WTC11 (cell line): ENCODE measurements at regions not wholly inside any gene's neighbourhood (a gene's known extent, or its start where the extent isn't known, plus 50 kb on each side); places are given as distances from the start of the nearest gene placed in this dataset.

Experiments used
- ATAC-seq: fragments of 200-7000 bp; cut with Tn5 transposase; 2 replicates; pipeline ENCODE4 v1.10.0; 2021; ENCODE audit warnings: mild to moderate bottlenecking, moderate library complexity
- CTCF ChIA-PET: fragments of 300-600 bp; sonication (Branson Sonifier 250); formaldehyde crosslinking; loops from one replicate; lab custom pipeline; 2021; ENCODE audit warnings: antibody characterized with exemption; lab: Charles Lee
- POLR2A ChIA-PET: fragments of 350-600 bp; sonication (Branson Sonifier 250); formaldehyde crosslinking; loops from one replicate; lab custom pipeline; 2021; ENCODE audit warnings: antibody characterized with exemption; lab: Charles Lee
- DNase-seq: peaks from one replicate; pipeline ENCODE4 v3.0.0; 2021; ENCODE audit warnings: low spot score
- H3K27ac Mint-ChIP-seq: 2 replicates; pipeline ENCODE4 v1.8.0; 2021; ENCODE audit warnings: mixed read lengths
- H3K27me3 Mint-ChIP-seq: 2 replicates; pipeline ENCODE4 v1.8.0; 2021; ENCODE audit warnings: low read depth, mild to moderate bottlenecking, moderate library complexity, mixed read lengths
- H3K36me3 Mint-ChIP-seq: 2 replicates; pipeline ENCODE4 v1.8.0; 2021; ENCODE audit warnings: mixed read lengths
- H3K4me1 Mint-ChIP-seq: 2 replicates; pipeline ENCODE4 v1.8.0; 2022; ENCODE audit warnings: mixed read lengths
- H3K4me3 Mint-ChIP-seq: 2 replicates; pipeline ENCODE4 v1.8.0; 2021; ENCODE audit warnings: mild to moderate bottlenecking, moderate library complexity, mixed read lengths
- H3K9me3 Mint-ChIP-seq: 2 replicates; pipeline ENCODE4 v1.8.0; 2021; ENCODE audit warnings: mixed read lengths
- ATF2 ChIP-seq: sonication (generic); formaldehyde crosslinking; IDR thresholded peaks from 2 replicates; pipeline ENCODE4 v1.8.1; 2022; ENCODE audit warnings: low read depth, missing genetic modification reagents, borderline replicate concordance
- CBFB ChIP-seq: sonication (generic); formaldehyde crosslinking; IDR thresholded peaks from 2 replicates; pipeline ENCODE4 v1.8.1; 2022; ENCODE audit warnings: mild to moderate bottlenecking, low read depth, missing genetic modification reagents
- CTCF ChIP-seq: fragments of 200-600 bp; IDR thresholded peaks from 2 replicates; pipeline ENCODE4 v1.8.0; 2022; ENCODE audit warnings: antibody characterized with exemption
- ELF4 ChIP-seq: sonication (generic); formaldehyde crosslinking; IDR thresholded peaks from 2 replicates; pipeline ENCODE4 v1.8.1; 2022; ENCODE audit warnings: low read depth, mild to moderate bottlenecking, moderate library complexity, missing genetic modification reagents
- ESRRA ChIP-seq: sonication (generic); formaldehyde crosslinking; IDR thresholded peaks from 2 replicates; pipeline ENCODE4 v1.8.1; 2022; ENCODE audit warnings: mild to moderate bottlenecking, missing genetic modification reagents, borderline replicate concordance
- FOXP1 ChIP-seq: sonication (generic); formaldehyde crosslinking; IDR thresholded peaks from 2 replicates; pipeline ENCODE4 v1.8.0; 2022; ENCODE audit warnings: missing genetic modification reagents, mild to moderate bottlenecking, moderate library complexity, borderline replicate concordance
- FOXP4 ChIP-seq: sonication (generic); formaldehyde crosslinking; IDR thresholded peaks from 2 replicates; pipeline ENCODE4 v1.8.0; 2022; ENCODE audit warnings: mild to moderate bottlenecking, missing genetic modification reagents
- GRHL2 ChIP-seq: fragments of 250-450 bp; sonication (Bioruptor Pico); IDR thresholded peaks from 2 replicates; pipeline ENCODE4 v1.8.0; 2022; ENCODE audit warnings: mild to moderate bottlenecking, moderate library complexity; ENCODE audit not compliant: insufficient replicate concordance, severe bottlenecking
- GTF2I ChIP-seq: fragments of 250-450 bp; sonication (Bioruptor Pico); conservative IDR thresholded peaks from 2 replicates; pipeline ENCODE4 v1.4.0; 2021; ENCODE audit warnings: mild to moderate bottlenecking
- HMGA2 ChIP-seq: fragments of 250-450 bp; sonication (Bioruptor Pico); IDR thresholded peaks from 2 replicates; pipeline ENCODE4 v1.4.0; 2021; ENCODE audit warnings: mild to moderate bottlenecking, moderate library complexity
- NR1H2 ChIP-seq: sonication (generic); formaldehyde crosslinking; IDR thresholded peaks from 2 replicates; pipeline ENCODE4 v1.9.0; 2021; ENCODE audit warnings: mild to moderate bottlenecking, moderate library complexity, missing genetic modification reagents
- NR3C1 ChIP-seq: sonication (generic); formaldehyde crosslinking; conservative IDR thresholded peaks from 2 replicates; pipeline ENCODE4 v1.8.1; 2023; ENCODE audit warnings: low read depth, mild to moderate bottlenecking, missing genetic modification reagents
- PRDM15 ChIP-seq: sonication (generic); formaldehyde crosslinking; IDR thresholded peaks from 2 replicates; pipeline ENCODE4 v1.8.0; 2022; ENCODE audit warnings: missing genetic modification reagents
- RELA ChIP-seq: sonication (generic); formaldehyde crosslinking; IDR thresholded peaks from 2 replicates; pipeline ENCODE4 v1.8.1; 2022; ENCODE audit warnings: missing genetic modification reagents, mild to moderate bottlenecking, borderline replicate concordance
- USF1 ChIP-seq: sonication (generic); formaldehyde crosslinking; IDR thresholded peaks from 2 replicates; pipeline ENCODE4 v1.8.0; 2022; ENCODE audit warnings: mild to moderate bottlenecking, missing genetic modification reagents
- USF2 ChIP-seq: sonication (generic); formaldehyde crosslinking; IDR thresholded peaks from 2 replicates; pipeline ENCODE4 v1.8.1; 2023; ENCODE audit warnings: mild to moderate bottlenecking, missing genetic modification reagents, moderate library complexity
- ZNF121 ChIP-seq: sonication (generic); formaldehyde crosslinking; IDR thresholded peaks from 2 replicates; pipeline ENCODE4 v1.8.0; 2023; ENCODE audit warnings: missing genetic modification reagents
- ZNF232 ChIP-seq: sonication (generic); formaldehyde crosslinking; IDR thresholded peaks from 2 replicates; pipeline ENCODE4 v1.8.0; 2022; ENCODE audit warnings: mild to moderate bottlenecking, missing genetic modification reagents
- ZNF416 ChIP-seq: fragments of 250-450 bp; sonication (Bioruptor Pico); IDR thresholded peaks from 2 replicates; pipeline ENCODE4 v1.9.0; 2021; ENCODE audit warnings: mild to moderate bottlenecking, inconsistent platforms

- TF ChIP-seq ATF2 (CRISPR knock-in tag): no peak
- TF ChIP-seq RELA (CRISPR knock-in tag): no peak
- no peak for TF ChIP-seq GTF2I (CRISPR knock-in tag)
- TF ChIP-seq FOXP4 (CRISPR knock-in tag): no peak
- TF ChIP-seq USF1 (CRISPR knock-in tag): no peak
- no peak for TF ChIP-seq HMGA2 (CRISPR knock-in tag)
- no peak for TF ChIP-seq ELF4 (CRISPR knock-in tag)
- TF ChIP-seq CBFB (CRISPR knock-in tag): no peak
- no peak for TF ChIP-seq ZNF232 (CRISPR knock-in tag)
Observed at GRCh38 chr4:156411531-156411930, 457.9 kb upstream of the CTSO start (continued).

- H3K4me3 Mint-ChIP-seq: no peak overlapping the region
- no peaks in the 10 kb centered on the region for H3K4me1 Mint-ChIP-seq
- no peak for DNase-seq
- ChIA-PET CTCF (no interaction called here), POLR2A (no interaction called here)
- H3K27ac Mint-ChIP-seq: no peak overlapping the region
- peaks cover 6% of the 10 kb centered on the region for H3K36me3 Mint-ChIP-seq
- ATAC-seq: no peak
- peaks cover 24% of the 10 kb centered on the region for H3K9me3 Mint-ChIP-seq
- no peaks in the 10 kb centered on the region for H3K27me3 Mint-ChIP-seq
- TF ChIP-seq CTCF: no peak
- no peak for TF ChIP-seq ZNF416 (CRISPR knock-in tag)
Observed at GRCh38 chr4:156408749-156409148, 455.1 kb upstream of the CTSO start.

GRCh38 chr4:156401371-156401770 is 447.7 kb upstream of the CTSO start:
- ChIA-PET CTCF (no interaction called here), POLR2A (no interaction called here)
- Mint-ChIP-seq H3K9me3 (peaks cover 36% of the 10 kb centered on the region), H3K27me3 (no peaks in the 10 kb centered on the region), H3K4me3 (no peak overlapping the region), H3K27ac (no peak overlapping the region), H3K36me3 (peaks cover 15% of the 10 kb centered on the region), H3K4me1 (no peaks in the 10 kb centered on the region)
- no peak for ATAC-seq
- no peak for DNase-seq
- TF ChIP-seq PRDM15 (CRISPR knock-in tag) (no peak), NR3C1 (CRISPR knock-in tag) (no peak), GRHL2 (CRISPR knock-in tag) (no peak), ZNF121 (no peak), FOXP1 (CRISPR knock-in tag) (no peak), NR1H2 (CRISPR knock-in tag) (no peak), USF2 (no peak), ESRRA (CRISPR knock-in tag) (no peak)
